GM12878 (cell line): ENCODE measurements at regions not wholly inside any gene's neighbourhood (a gene's known extent, or its start where the extent isn't known, plus 50 kb on each side); places are given as distances from the start of the nearest gene placed in this dataset.

Source experiments
- ATAC-seq: fragments of 200-7000 bp; cut with Tn5 transposase; 3 replicates; pipeline ENCODE4 v1.9.1; 2020; ENCODE audit warnings: mild to moderate bottlenecking, moderate library complexity
- BruUV-seq: library from RNA; stranded (reverse); fragments of 400-500 nt; replicated peaks from 2 replicates; lab custom pipeline; 2021; lab: Mats Ljungman, UMichigan
- CTCF ChIA-PET: fragments of 300-600 bp; sonication (Branson Sonifier 250); formaldehyde crosslinking; extraction: SDS; loops from one replicate; lab custom pipeline; 2021; ENCODE audit warnings: inconsistent platforms; lab: Yijun Ruan, JAX
- POLR2A ChIA-PET: fragments of 350-600 bp; formaldehyde crosslinking; extraction: SDS; loops from one replicate; lab custom pipeline; 2021; ENCODE audit warnings: inconsistent platforms; lab: Charles Lee
- RAD21 ChIA-PET: fragments of 300-600 bp; sonication (Branson Sonifier 250); formaldehyde crosslinking; loops from one replicate; lab custom pipeline; 2023; ENCODE audit warnings: antibody characterized with exemption; ENCODE audit not compliant: unreplicated experiment; lab: Charles Lee
- SMC1A ChIA-PET: fragments of 300-600 bp; sonication (Branson Sonifier 250); formaldehyde crosslinking; loops from one replicate; lab custom pipeline; 2023; ENCODE audit not compliant: unreplicated experiment, uncharacterized antibody; lab: Charles Lee
- DNase-seq: peaks from one replicate; pipeline ENCODE4 v3.0.0-alpha.2; 2011; ENCODE audit warnings: low read depth, low spot score
- FAIRE-seq: peaks from 3 replicates; lab custom pipeline; 2011; peaks lifted over from hg19 to GRCh38; lab: Jason Lieb, UNC
- H2AFZ ChIP-seq: 2 replicates; pipeline ENCODE4 v1.6.0; 2011; ENCODE audit warnings: low read depth, low read length, control low read depth; ENCODE audit not compliant: control insufficient read depth
- H3K27ac ChIP-seq: 2 replicates; pipeline ENCODE4 v1.5.1; 2011; ENCODE audit warnings: control low read depth; ENCODE audit not compliant: control insufficient read depth, insufficient read depth
- H3K27me3 ChIP-seq, 2 experiments: replicated peaks in 1 of 2; 2 replicates each; pipeline versions ENCODE4 v1.6.0 to v1.6.1; 2011; ENCODE audit warnings: low read length in 1 of 2; ENCODE audit not compliant: control insufficient read depth in 2 of 2, insufficient read depth in 2 of 2
- H3K36me3 ChIP-seq, 2 experiments: 2 replicates each; pipeline ENCODE4 v1.5.1; 2011; ENCODE audit warnings: low read length in 1 of 2; ENCODE audit not compliant: control insufficient read depth in 2 of 2, insufficient read depth in 2 of 2
- H3K4me1 ChIP-seq: 2 replicates; pipeline ENCODE4 v1.6.1; 2011; ENCODE audit warnings: mild to moderate bottlenecking, low read length, moderate library complexity, mixed read lengths; ENCODE audit not compliant: control insufficient read depth, insufficient read depth
- H3K4me2 ChIP-seq: 2 replicates; pipeline ENCODE4 v1.6.0; 2011; ENCODE audit warnings: control low read depth; ENCODE audit not compliant: control insufficient read depth, insufficient read depth
- H3K4me3 ChIP-seq: fragments of 200-600 bp; sonication (generic); 2 replicates; pipeline ENCODE4 v1.5.1; 2016
- H3K79me2 ChIP-seq: 2 replicates; pipeline ENCODE4 v1.6.0; 2011; ENCODE audit warnings: low read length; ENCODE audit not compliant: control insufficient read depth, insufficient read depth
- H3K9ac ChIP-seq: 2 replicates; pipeline ENCODE4 v1.8.0; 2011; ENCODE audit warnings: low read length, control low read depth, mixed read lengths; ENCODE audit not compliant: control insufficient read depth, insufficient read depth
- H3K9me3 ChIP-seq: replicated peaks from 3 replicates; pipeline ENCODE4 v1.5.1; 2011; ENCODE audit warnings: mild to moderate bottlenecking, low read length; ENCODE audit not compliant: control insufficient read depth, insufficient read depth
- H4K20me1 ChIP-seq: 2 replicates; pipeline ENCODE4 v1.6.0; 2011; ENCODE audit not compliant: control insufficient read depth, insufficient read depth
- EED ChIP-seq: sonication (generic); IDR thresholded peaks from 2 replicates; pipeline ENCODE4 v1.6.1; 2016; ENCODE audit warnings: antibody characterized with exemption, low read depth
- RAD21 ChIP-seq: IDR thresholded peaks from 2 replicates; pipeline ENCODE4 v1.6.1; 2011; ENCODE audit warnings: mild to moderate bottlenecking, low read depth, low read length, moderate library complexity; ENCODE audit not compliant: insufficient read depth
- ZNF274 ChIP-seq: IDR thresholded peaks from one replicate; pipeline ENCODE4 v1.8.0; 2011; ENCODE audit not compliant: insufficient read length, insufficient read depth
- WGBS: methylation state at CpG from one replicate; pipeline ENCODE4 v1.1.6; 2016; ENCODE audit warnings: low lambda C conversion rate; ENCODE audit not compliant: insufficient replicate concordance, insufficient coverage; ENCODE audit errors: missing lambda C conversion rate; 5-methylcytosine and 5-hydroxymethylcytosine counted together
- in situ Hi-C: fragments of 300-500 bp; cut with MboI; formaldehyde crosslinking; loops from 9 replicates; pipeline ENCODE4 v1.14.3; 2018; ENCODE audit warnings: mixed read lengths
- intact Hi-C: fragments of 100-400 bp; cut with micrococcal nuclease; formaldehyde crosslinking; loops from one replicate; pipeline ENCODE4 v1.14.2; 2022; ENCODE audit not compliant: unreplicated experiment
- TF ChIP-seq, protein P1 (sequence below): fragments of 450-650 bp; formaldehyde crosslinking; IDR thresholded peaks from 2 replicates; pipeline ENCODE4 v1.5.0; 2022; ENCODE audit warnings: mild to moderate bottlenecking, missing genetic modification characterization
- TF ChIP-seq, protein P2 (sequence below), 3 experiments: IDR thresholded peaks in 2 of 3; conservative IDR thresholded peaks in 1 of 3; 2 replicates each; pipeline ENCODE4 v1.5.1; 2011; ENCODE audit warnings: low read depth in 3 of 3, low read length in 3 of 3, mild to moderate bottlenecking in 3 of 3, control low read depth in 2 of 3, moderate library complexity in 2 of 3, inconsistent platforms in 1 of 3, mixed read lengths in 1 of 3; ENCODE audit not compliant: control insufficient read depth in 2 of 3, insufficient read depth in 1 of 3; ENCODE audit errors: extremely low read depth in 1 of 3
- TF ChIP-seq, protein P3 (sequence below): IDR thresholded peaks from 2 replicates; pipeline ENCODE4 v1.6.1; 2011; ENCODE audit warnings: borderline replicate concordance, low read depth, mild to moderate bottlenecking, moderate library complexity, low read length; ENCODE audit not compliant: insufficient read depth, poor library complexity, severe bottlenecking
- TF ChIP-seq, protein P4 (sequence below): fragments of 450-650 bp; IDR thresholded peaks from 2 replicates; pipeline ENCODE4 v1.6.1; 2017; ENCODE audit warnings: low read depth, mild to moderate bottlenecking, moderate library complexity
- TF ChIP-seq, protein P5 (sequence below): IDR thresholded peaks from 2 replicates; pipeline ENCODE4 v1.6.1; 2012; ENCODE audit warnings: low read depth, low read length, improper control_type of control experiment

DNA sequence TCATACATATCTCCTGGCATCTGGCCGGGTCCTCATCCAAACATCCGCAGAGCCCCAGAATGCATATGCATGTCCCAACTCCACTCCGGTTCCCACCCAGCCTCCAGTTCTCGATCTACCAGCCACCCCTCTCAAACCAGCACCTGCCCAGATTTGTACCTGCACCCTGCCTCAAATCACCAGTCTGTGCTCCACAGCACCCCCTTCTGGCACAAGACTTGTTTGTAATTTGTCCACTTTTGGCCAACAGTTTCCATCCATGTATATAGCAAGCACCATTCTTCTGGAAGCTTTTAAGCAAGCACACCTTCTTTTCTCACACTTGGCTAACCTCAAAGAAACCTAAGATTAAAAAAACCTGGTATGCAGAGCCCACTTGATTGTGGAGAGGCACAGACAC lies 644.1 kb downstream of the MID1IP1 start:
- H3K4me1 ChIP-seq = peaks cover 9% of the 10 kb centered on the region
- WGBS = 32% methylated on average over 4 of the region's 4 CpGs
- ChIA-PET POLR2A (no interaction called here), SMC1A (no interaction called here), CTCF (interaction anchor here (1.3 kb wide), 1 partner anchor 9 kb away, joined by 3 read pairs; no protein-coding TSS in a partner anchor), RAD21 (no interaction called here)
- H4K20me1 ChIP-seq = no peaks in the 10 kb centered on the region
- no peaks in the 10 kb centered on the region for H3K36me3 ChIP-seq
- no peak for DNase-seq
- no peaks in the 10 kb centered on the region for H3K79me2 ChIP-seq
- H3K4me3 ChIP-seq = no peak overlapping the region
- no peaks in the 10 kb centered on the region; the same call in 1 of the 3 replicates for H3K9me3 ChIP-seq
- in situ Hi-C loops = no loop called here
- intact Hi-C loops = loop anchor here (10.0 kb wide), 1 partner anchor 181 kb away; no protein-coding TSS in a partner anchor
- no peak overlapping the region for H3K27ac ChIP-seq
- BruUV-seq = no TSS peak
- no peak for FAIRE-seq
- no peak overlapping the region for H2AFZ ChIP-seq
- no peaks in the 10 kb centered on the region for H3K27me3 ChIP-seq
- no peak for ATAC-seq
- H3K9ac ChIP-seq = no peak overlapping the region
- H3K4me2 ChIP-seq = no peak overlapping the region
- peak; percentile 34 for TF ChIP-seq RAD21
- TF ChIP-seq, protein P1, sequence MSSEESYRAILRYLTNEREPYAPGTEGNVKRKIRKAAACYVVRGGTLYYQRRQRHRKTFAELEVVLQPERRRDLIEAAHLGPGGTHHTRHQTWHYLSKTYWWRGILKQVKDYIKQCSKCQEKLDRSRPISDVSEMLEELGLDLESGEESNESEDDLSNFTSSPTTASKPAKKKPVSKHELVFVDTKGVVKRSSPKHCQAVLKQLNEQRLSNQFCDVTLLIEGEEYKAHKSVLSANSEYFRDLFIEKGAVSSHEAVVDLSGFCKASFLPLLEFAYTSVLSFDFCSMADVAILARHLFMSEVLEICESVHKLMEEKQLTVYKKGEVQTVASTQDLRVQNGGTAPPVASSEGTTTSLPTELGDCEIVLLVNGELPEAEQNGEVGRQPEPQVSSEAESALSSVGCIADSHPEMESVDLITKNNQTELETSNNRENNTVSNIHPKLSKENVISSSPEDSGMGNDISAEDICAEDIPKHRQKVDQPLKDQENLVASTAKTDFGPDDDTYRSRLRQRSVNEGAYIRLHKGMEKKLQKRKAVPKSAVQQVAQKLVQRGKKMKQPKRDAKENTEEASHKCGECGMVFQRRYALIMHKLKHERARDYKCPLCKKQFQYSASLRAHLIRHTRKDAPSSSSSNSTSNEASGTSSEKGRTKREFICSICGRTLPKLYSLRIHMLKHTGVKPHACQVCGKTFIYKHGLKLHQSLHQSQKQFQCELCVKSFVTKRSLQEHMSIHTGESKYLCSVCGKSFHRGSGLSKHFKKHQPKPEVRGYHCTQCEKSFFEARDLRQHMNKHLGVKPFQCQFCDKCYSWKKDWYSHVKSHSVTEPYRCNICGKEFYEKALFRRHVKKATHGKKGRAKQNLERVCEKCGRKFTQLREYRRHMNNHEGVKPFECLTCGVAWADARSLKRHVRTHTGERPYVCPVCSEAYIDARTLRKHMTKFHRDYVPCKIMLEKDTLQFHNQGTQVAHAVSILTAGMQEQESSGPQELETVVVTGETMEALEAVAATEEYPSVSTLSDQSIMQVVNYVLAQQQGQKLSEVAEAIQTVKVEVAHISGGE (CRISPR knock-in tag) = no peak
- TF ChIP-seq, protein P2, sequence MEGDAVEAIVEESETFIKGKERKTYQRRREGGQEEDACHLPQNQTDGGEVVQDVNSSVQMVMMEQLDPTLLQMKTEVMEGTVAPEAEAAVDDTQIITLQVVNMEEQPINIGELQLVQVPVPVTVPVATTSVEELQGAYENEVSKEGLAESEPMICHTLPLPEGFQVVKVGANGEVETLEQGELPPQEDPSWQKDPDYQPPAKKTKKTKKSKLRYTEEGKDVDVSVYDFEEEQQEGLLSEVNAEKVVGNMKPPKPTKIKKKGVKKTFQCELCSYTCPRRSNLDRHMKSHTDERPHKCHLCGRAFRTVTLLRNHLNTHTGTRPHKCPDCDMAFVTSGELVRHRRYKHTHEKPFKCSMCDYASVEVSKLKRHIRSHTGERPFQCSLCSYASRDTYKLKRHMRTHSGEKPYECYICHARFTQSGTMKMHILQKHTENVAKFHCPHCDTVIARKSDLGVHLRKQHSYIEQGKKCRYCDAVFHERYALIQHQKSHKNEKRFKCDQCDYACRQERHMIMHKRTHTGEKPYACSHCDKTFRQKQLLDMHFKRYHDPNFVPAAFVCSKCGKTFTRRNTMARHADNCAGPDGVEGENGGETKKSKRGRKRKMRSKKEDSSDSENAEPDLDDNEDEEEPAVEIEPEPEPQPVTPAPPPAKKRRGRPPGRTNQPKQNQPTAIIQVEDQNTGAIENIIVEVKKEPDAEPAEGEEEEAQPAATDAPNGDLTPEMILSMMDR (IDR thresholded peaks at IDR 0.05 in 2 of 3, conservative IDR thresholded peaks at IDR 0.05 in 1 of 3; ENCODE audit: control insufficient read depth in 2 of 3, extremely low read depth in 1 of 3, insufficient read depth in 1 of 3, low read depth in 3 of 3, low read length in 3 of 3) = peak in 2 of 3 experiments; percentile 25 to 44; a peak in 2 of 6 replicates
- TF ChIP-seq ZNF274 = no peak
- TF ChIP-seq, protein P3, sequence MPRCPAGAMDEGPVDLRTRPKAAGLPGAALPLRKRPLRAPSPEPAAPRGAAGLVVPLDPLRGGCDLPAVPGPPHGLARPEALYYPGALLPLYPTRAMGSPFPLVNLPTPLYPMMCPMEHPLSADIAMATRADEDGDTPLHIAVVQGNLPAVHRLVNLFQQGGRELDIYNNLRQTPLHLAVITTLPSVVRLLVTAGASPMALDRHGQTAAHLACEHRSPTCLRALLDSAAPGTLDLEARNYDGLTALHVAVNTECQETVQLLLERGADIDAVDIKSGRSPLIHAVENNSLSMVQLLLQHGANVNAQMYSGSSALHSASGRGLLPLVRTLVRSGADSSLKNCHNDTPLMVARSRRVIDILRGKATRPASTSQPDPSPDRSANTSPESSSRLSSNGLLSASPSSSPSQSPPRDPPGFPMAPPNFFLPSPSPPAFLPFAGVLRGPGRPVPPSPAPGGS = no peak
- TF ChIP-seq, protein P4, sequence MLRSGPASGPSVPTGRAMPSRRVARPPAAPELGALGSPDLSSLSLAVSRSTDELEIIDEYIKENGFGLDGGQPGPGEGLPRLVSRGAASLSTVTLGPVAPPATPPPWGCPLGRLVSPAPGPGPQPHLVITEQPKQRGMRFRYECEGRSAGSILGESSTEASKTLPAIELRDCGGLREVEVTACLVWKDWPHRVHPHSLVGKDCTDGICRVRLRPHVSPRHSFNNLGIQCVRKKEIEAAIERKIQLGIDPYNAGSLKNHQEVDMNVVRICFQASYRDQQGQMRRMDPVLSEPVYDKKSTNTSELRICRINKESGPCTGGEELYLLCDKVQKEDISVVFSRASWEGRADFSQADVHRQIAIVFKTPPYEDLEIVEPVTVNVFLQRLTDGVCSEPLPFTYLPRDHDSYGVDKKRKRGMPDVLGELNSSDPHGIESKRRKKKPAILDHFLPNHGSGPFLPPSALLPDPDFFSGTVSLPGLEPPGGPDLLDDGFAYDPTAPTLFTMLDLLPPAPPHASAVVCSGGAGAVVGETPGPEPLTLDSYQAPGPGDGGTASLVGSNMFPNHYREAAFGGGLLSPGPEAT = no peak
- no peak for TF ChIP-seq EED
- TF ChIP-seq, protein P5, sequence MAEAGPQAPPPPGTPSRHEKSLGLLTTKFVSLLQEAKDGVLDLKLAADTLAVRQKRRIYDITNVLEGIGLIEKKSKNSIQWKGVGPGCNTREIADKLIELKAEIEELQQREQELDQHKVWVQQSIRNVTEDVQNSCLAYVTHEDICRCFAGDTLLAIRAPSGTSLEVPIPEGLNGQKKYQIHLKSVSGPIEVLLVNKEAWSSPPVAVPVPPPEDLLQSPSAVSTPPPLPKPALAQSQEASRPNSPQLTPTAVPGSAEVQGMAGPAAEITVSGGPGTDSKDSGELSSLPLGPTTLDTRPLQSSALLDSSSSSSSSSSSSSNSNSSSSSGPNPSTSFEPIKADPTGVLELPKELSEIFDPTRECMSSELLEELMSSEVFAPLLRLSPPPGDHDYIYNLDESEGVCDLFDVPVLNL = no peak
